OCI-LY1 (cell line): ENCODE measurements at regions not wholly inside any gene's neighbourhood (a gene's known extent, or its start where the extent isn't known, plus 50 kb on each side); places are given as distances from the start of the nearest gene placed in this dataset.

ENCODE experiments used
- H2AFZ ChIP-seq: fragments of 200-600 bp; sonication (generic), shearing (Covaris generic); 2 replicates; pipeline ENCODE4 v1.6.0; 2014; ENCODE audit warnings: antibody characterized with exemption, mild to moderate bottlenecking, low read length
- H3F3A ChIP-seq: fragments of 200-600 bp; sonication (generic), shearing (Covaris generic); 2 replicates; pipeline ENCODE4 v1.6.0; 2014; ENCODE audit warnings: mild to moderate bottlenecking, antibody characterized with exemption, low read length, moderate library complexity; ENCODE audit not compliant: insufficient read depth
- H3K27ac ChIP-seq: fragments of 200-600 bp; sonication (generic); 2 replicates; pipeline ENCODE4 v1.5.1; 2014; ENCODE audit warnings: low read length, mixed run types, mild to moderate bottlenecking, low read depth; ENCODE audit not compliant: poor library complexity, severe bottlenecking
- H3K27me3 ChIP-seq: fragments of 200-600 bp; sonication (generic); 2 replicates; pipeline ENCODE4 v1.6.0; 2014; ENCODE audit warnings: antibody characterized with exemption, mild to moderate bottlenecking, low read length, moderate library complexity; ENCODE audit not compliant: insufficient read depth
- H3K36me3 ChIP-seq: fragments of 200-600 bp; sonication (generic); 2 replicates; pipeline ENCODE4 v1.6.1; 2014; ENCODE audit warnings: mild to moderate bottlenecking, antibody characterized with exemption, low read length, moderate library complexity, mixed read lengths; ENCODE audit not compliant: insufficient read depth
- H3K4me1 ChIP-seq: fragments of 200-600 bp; sonication (generic); 2 replicates; pipeline ENCODE4 v1.5.1; 2014; ENCODE audit warnings: mild to moderate bottlenecking, low read length, moderate library complexity; ENCODE audit not compliant: insufficient read depth, severe bottlenecking
- H3K4me2 ChIP-seq: fragments of 200-600 bp; sonication (generic), shearing (Covaris generic); 2 replicates; pipeline ENCODE4 v1.6.1; 2014; ENCODE audit warnings: low read length
- H3K4me3 ChIP-seq: fragments of 200-600 bp; sonication (generic); 2 replicates; pipeline ENCODE4 v1.5.1; 2014; ENCODE audit warnings: low read length, low read depth, mild to moderate bottlenecking, mixed read lengths; ENCODE audit not compliant: poor library complexity, severe bottlenecking
- H3K79me2 ChIP-seq: fragments of 200-600 bp; shearing (Covaris generic); 2 replicates; pipeline ENCODE4 v1.6.1; 2016; ENCODE audit warnings: mixed run types, low read length, mixed read lengths; ENCODE audit not compliant: insufficient read depth
- H3K9ac ChIP-seq: fragments of 200-600 bp; sonication (generic), shearing (Covaris generic); 2 replicates; pipeline ENCODE4 v1.6.1; 2014; ENCODE audit warnings: mild to moderate bottlenecking, low read length, mixed read lengths
- H3K9me2 ChIP-seq: fragments of 200-600 bp; sonication (generic), shearing (Covaris generic); 2 replicates; pipeline ENCODE4 v1.6.1; 2014; ENCODE audit warnings: low read depth, mild to moderate bottlenecking, low read length, mixed read lengths
- H3K9me3 ChIP-seq: fragments of 200-600 bp; shearing (Covaris generic); 2 replicates; pipeline ENCODE4 v1.6.1; 2014; ENCODE audit warnings: low read length, mixed read lengths
- H4K20me1 ChIP-seq: fragments of 200-600 bp; sonication (generic), shearing (Covaris generic); 2 replicates; pipeline ENCODE4 v1.6.0; 2016; ENCODE audit warnings: mild to moderate bottlenecking, low read length; ENCODE audit not compliant: insufficient read depth
- EZH2 ChIP-seq: fragments of 200-600 bp; sonication (generic), shearing (Covaris generic); IDR thresholded peaks from 2 replicates; pipeline ENCODE4 v1.8.0; 2017; ENCODE audit warnings: borderline replicate concordance, mixed run types, mild to moderate bottlenecking, antibody characterized with exemption, low read length, moderate library complexity, mixed read lengths
- TF ChIP-seq, protein P1 (sequence below): fragments of 200-600 bp; sonication (generic), shearing (Covaris generic); IDR thresholded peaks from 2 replicates; pipeline ENCODE4 v1.5.1; 2017; ENCODE audit warnings: mild to moderate bottlenecking, antibody characterized with exemption, low read length, moderate library complexity, mixed read lengths

DNA sequence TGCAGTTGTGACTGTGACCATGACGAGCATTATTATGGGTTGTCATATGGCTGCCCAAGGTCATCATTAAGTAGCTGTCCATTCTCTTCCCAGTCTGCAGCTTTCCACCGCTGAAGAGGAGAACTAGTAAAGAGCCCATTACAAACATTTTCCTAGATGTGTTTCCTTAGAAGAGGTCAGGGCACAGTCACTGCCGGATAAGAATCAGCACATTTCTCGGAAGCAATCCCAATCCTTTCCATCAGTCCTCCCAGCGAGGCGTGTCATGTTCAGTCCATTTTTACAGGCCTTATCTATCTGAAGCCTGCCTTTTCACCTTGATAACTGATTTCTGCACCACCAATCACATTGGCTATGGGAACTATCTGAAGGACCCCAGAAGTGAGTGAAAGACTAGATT is 319.9 kb upstream of the SLC14A2 start:
- TF ChIP-seq, protein P1, sequence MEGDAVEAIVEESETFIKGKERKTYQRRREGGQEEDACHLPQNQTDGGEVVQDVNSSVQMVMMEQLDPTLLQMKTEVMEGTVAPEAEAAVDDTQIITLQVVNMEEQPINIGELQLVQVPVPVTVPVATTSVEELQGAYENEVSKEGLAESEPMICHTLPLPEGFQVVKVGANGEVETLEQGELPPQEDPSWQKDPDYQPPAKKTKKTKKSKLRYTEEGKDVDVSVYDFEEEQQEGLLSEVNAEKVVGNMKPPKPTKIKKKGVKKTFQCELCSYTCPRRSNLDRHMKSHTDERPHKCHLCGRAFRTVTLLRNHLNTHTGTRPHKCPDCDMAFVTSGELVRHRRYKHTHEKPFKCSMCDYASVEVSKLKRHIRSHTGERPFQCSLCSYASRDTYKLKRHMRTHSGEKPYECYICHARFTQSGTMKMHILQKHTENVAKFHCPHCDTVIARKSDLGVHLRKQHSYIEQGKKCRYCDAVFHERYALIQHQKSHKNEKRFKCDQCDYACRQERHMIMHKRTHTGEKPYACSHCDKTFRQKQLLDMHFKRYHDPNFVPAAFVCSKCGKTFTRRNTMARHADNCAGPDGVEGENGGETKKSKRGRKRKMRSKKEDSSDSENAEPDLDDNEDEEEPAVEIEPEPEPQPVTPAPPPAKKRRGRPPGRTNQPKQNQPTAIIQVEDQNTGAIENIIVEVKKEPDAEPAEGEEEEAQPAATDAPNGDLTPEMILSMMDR: no peak
- TF ChIP-seq EZH2: no peak
- Histone ChIP-seq H3K4me1 (no peaks in the 10 kb centered on the region), H3K9me2 (no peaks in the 10 kb centered on the region), H2AFZ (no peak overlapping the region), H3K9ac (no peak overlapping the region), H3K27ac (no peak overlapping the region), H3K4me2 (no peak overlapping the region), H3F3A (no peaks in the 10 kb centered on the region), H4K20me1 (no peaks in the 10 kb centered on the region), H3K4me3 (no peak overlapping the region), H3K36me3 (no peaks in the 10 kb centered on the region), H3K9me3 (no peaks in the 10 kb centered on the region), H3K79me2 (no peaks in the 10 kb centered on the region), H3K27me3 (no peaks in the 10 kb centered on the region)

DNA sequence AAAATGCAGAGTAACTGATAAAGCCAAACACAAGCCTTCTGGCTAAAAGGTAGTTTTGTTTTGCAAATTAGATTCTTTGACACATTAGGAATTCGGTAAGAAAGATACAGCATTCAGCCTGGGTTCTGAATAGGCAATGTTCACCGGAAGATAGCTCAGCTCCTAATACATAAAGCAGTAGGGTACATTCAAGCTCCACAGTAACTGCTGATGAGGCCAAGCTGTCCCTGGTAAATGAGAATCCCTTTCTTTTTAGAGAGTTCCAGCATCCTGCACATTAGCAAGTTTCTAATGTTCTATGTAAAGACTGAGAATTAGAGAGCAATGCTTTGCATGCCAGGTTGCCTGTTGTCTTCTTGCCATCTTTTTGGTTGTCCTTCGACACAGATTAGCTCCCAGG is 316.3 kb upstream of the SLC14A2 start:
- Histone ChIP-seq H3K4me1 (no peaks in the 10 kb centered on the region), H3K4me3 (no peak overlapping the region), H3K27me3 (no peaks in the 10 kb centered on the region), H3K9ac (no peak overlapping the region), H3K27ac (no peak overlapping the region), H2AFZ (no peak overlapping the region), H3F3A (no peaks in the 10 kb centered on the region), H3K36me3 (no peaks in the 10 kb centered on the region), H3K4me2 (no peak overlapping the region), H3K79me2 (no peaks in the 10 kb centered on the region), H3K9me2 (no peaks in the 10 kb centered on the region), H4K20me1 (no peaks in the 10 kb centered on the region), H3K9me3 (no peaks in the 10 kb centered on the region)
- TF ChIP-seq, protein P1: no peak
- no peak for TF ChIP-seq EZH2

DNA sequence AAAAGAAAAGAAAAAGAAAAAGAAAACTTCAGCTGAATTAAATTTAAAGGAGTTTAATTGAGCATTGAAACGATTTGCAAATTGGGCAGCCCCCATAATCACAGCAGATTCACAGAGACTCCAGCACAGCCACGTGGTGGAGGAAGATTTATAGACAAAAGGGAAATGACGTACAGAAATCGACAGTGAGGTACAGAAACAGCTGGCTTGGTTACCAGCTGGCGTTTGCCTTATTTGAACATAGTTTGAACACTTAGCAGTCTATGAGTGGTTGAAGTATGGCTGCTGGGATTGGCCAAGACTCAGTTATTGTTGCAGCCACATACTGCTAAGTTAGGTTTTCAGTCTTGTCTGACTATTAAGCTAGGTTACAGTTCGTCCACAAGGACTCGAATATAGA is 312.2 kb upstream of the SLC14A2 start:
- no peak overlapping the region for H3K27ac ChIP-seq
- no peaks in the 10 kb centered on the region for H3K9me2 ChIP-seq
- no peak overlapping the region for H2AFZ ChIP-seq
- TF ChIP-seq, protein P1: no peak
- no peak for TF ChIP-seq EZH2
- no peak overlapping the region for H3K9ac ChIP-seq
- no peaks in the 10 kb centered on the region for H3K4me1 ChIP-seq
- H3K36me3 ChIP-seq: no peaks in the 10 kb centered on the region
- no peak overlapping the region for H3K4me2 ChIP-seq
- no peak overlapping the region for H3K4me3 ChIP-seq
- H4K20me1 ChIP-seq: no peaks in the 10 kb centered on the region
- no peaks in the 10 kb centered on the region for H3K79me2 ChIP-seq
- H3K9me3 ChIP-seq: no peaks in the 10 kb centered on the region
- H3K27me3 ChIP-seq: no peaks in the 10 kb centered on the region
- no peaks in the 10 kb centered on the region for H3F3A ChIP-seq
